ENCODE measurements at regions not wholly inside any gene's neighbourhood (a gene's known extent, or its start where the extent isn't known, plus 50 kb on each side); places are given as distances from the start of the nearest gene placed in this dataset.
A peak's percentile ranks its signal among the peaks of the same experiment; 100 is the strongest.

GRCh38 chr10:47190301-47190700 lies 109.7 kb upstream of the GDF10 start:
- no peak for DNase-seq (ENCODE audit: low spot score)
- ATAC-seq (ENCODE audit: low read depth) = peak; percentile 68
- Histone ChIP-seq H3K4me1 (ENCODE audit: insufficient read depth, poor library complexity, severe bottlenecking) (no peaks in the 10 kb centered on the region), H3K36me3 (ENCODE audit: low read depth) (no peaks in the 10 kb centered on the region), H3K27me3 (ENCODE audit: insufficient read depth, poor library complexity, severe bottlenecking) (no peaks in the 10 kb centered on the region), H3K4me3 (ENCODE audit: severe bottlenecking) (no peak overlapping the region), H3K27ac (ENCODE audit: poor library complexity, severe bottlenecking) (no peak overlapping the region), H3K9me3 (ENCODE audit: severe bottlenecking) (no peaks in the 10 kb centered on the region)
- no peak for TF ChIP-seq CTCF (IDR thresholded peaks at IDR 0.05; ENCODE audit: poor library complexity, severe bottlenecking)

GRCh38 chr10:47190802-47191450 lies 109.1 kb upstream of the GDF10 start:
- Histone ChIP-seq H3K9me3 (ENCODE audit: severe bottlenecking) (no peaks in the 10 kb centered on the region), H3K27ac (ENCODE audit: poor library complexity, severe bottlenecking) (no peak overlapping the region), H3K36me3 (ENCODE audit: low read depth) (no peaks in the 10 kb centered on the region), H3K27me3 (ENCODE audit: insufficient read depth, poor library complexity, severe bottlenecking) (no peaks in the 10 kb centered on the region), H3K4me3 (ENCODE audit: severe bottlenecking) (no peak overlapping the region), H3K4me1 (ENCODE audit: insufficient read depth, poor library complexity, severe bottlenecking) (no peaks in the 10 kb centered on the region)
- DNase-seq (ENCODE audit: low spot score) = no peak
- no peak for TF ChIP-seq CTCF (IDR thresholded peaks at IDR 0.05; ENCODE audit: poor library complexity, severe bottlenecking)
- ATAC-seq (ENCODE audit: low read depth) = no peak

- Histone ChIP-seq H3K27ac (ENCODE audit: poor library complexity, severe bottlenecking) (no peak overlapping the region), H3K4me3 (ENCODE audit: severe bottlenecking) (no peak overlapping the region), H3K9me3 (ENCODE audit: severe bottlenecking) (no peaks in the 10 kb centered on the region), H3K36me3 (ENCODE audit: low read depth) (no peaks in the 10 kb centered on the region), H3K4me1 (ENCODE audit: insufficient read depth, poor library complexity, severe bottlenecking) (no peaks in the 10 kb centered on the region), H3K27me3 (ENCODE audit: insufficient read depth, poor library complexity, severe bottlenecking) (no peaks in the 10 kb centered on the region)
- DNase-seq (ENCODE audit: low spot score) (no peak), ATAC-seq (ENCODE audit: low read depth) (no peak)
- no peak for TF ChIP-seq CTCF (IDR thresholded peaks at IDR 0.05; ENCODE audit: poor library complexity, severe bottlenecking)
Observed at GRCh38 chr10:47192273-47192672, 107.7 kb upstream of the GDF10 start.

GRCh38 chr10:47193666-47194065 lies 106.3 kb upstream of the GDF10 start:
- H3K4me1 ChIP-seq (ENCODE audit: insufficient read depth, poor library complexity, severe bottlenecking) = no peaks in the 10 kb centered on the region
- no peak overlapping the region for H3K27ac ChIP-seq (ENCODE audit: poor library complexity, severe bottlenecking)
- H3K27me3 ChIP-seq (ENCODE audit: insufficient read depth, poor library complexity, severe bottlenecking) = no peaks in the 10 kb centered on the region
- DNase-seq (ENCODE audit: low spot score) (no peak), ATAC-seq (ENCODE audit: low read depth) (no peak)
- no peaks in the 10 kb centered on the region for H3K36me3 ChIP-seq (ENCODE audit: low read depth)
- H3K9me3 ChIP-seq (ENCODE audit: severe bottlenecking) = no peaks in the 10 kb centered on the region
- no peak for TF ChIP-seq CTCF (IDR thresholded peaks at IDR 0.05; ENCODE audit: poor library complexity, severe bottlenecking)
- no peak overlapping the region for H3K4me3 ChIP-seq (ENCODE audit: severe bottlenecking)

GRCh38 chr10:47195274-47195885 lies 104.6 kb upstream of the GDF10 start:
- ATAC-seq (ENCODE audit: low read depth) = no peak
- DNase-seq (ENCODE audit: low spot score) = no peak
- H3K27ac ChIP-seq (ENCODE audit: poor library complexity, severe bottlenecking) = no peak overlapping the region

More at GRCh38 chr10:47195274-47195885, 104.6 kb upstream of the GDF10 start:
- Histone ChIP-seq H3K4me3 (ENCODE audit: severe bottlenecking) (no peak overlapping the region), H3K9me3 (ENCODE audit: severe bottlenecking) (no peaks in the 10 kb centered on the region), H3K27me3 (ENCODE audit: insufficient read depth, poor library complexity, severe bottlenecking) (no peaks in the 10 kb centered on the region), H3K36me3 (ENCODE audit: low read depth) (no peaks in the 10 kb centered on the region), H3K4me1 (ENCODE audit: insufficient read depth, poor library complexity, severe bottlenecking) (no peaks in the 10 kb centered on the region)
- TF ChIP-seq CTCF (IDR thresholded peaks at IDR 0.05; ENCODE audit: poor library complexity, severe bottlenecking) = no peak

Measured in RWPE2 (cell line).